Cardiac muscle cell (in vitro differentiated cells and primary cell): ENCODE measurements at regions not wholly inside any gene's neighbourhood (a gene's known extent, or its start where the extent isn't known, plus 50 kb on each side); places are given as distances from the start of the nearest gene placed in this dataset.

Source experiments
- DNase-seq, 2 donors: peaks; one replicate each; pipeline versions ENCODE4 v3.0.0 to v3.0.0-alpha.2; 2010 to 2017; ENCODE audit warnings: low read depth in 1 of 2, low spot score in 1 of 2
- H3K27ac ChIP-seq: fragments of 200-600 bp; sonication (generic); 2 replicates; pipeline ENCODE4 v1.5.1; 2016
- H3K27me3 ChIP-seq: fragments of 200-600 bp; sonication (generic); 2 replicates; pipeline ENCODE4 v1.6.0; 2016; ENCODE audit warnings: control low read depth
- H3K36me3 ChIP-seq: fragments of 200-600 bp; sonication (generic); 2 replicates; pipeline ENCODE4 v1.5.1; 2016; ENCODE audit warnings: control low read depth
- H3K4me1 ChIP-seq: fragments of 200-600 bp; sonication (generic); 2 replicates; pipeline ENCODE4 v1.8.1; 2017; ENCODE audit warnings: low read depth, mild to moderate bottlenecking, mixed run types
- H3K4me3 ChIP-seq: fragments of 200-600 bp; sonication (generic); 2 replicates; pipeline ENCODE4 v1.5.1; 2016; ENCODE audit warnings: mild to moderate bottlenecking
- H3K9me3 ChIP-seq: fragments of 200-600 bp; sonication (generic); 2 replicates; pipeline ENCODE4 v1.5.1; 2017; ENCODE audit warnings: low read depth, mild to moderate bottlenecking, control low read depth
- TF ChIP-seq, protein P1 (sequence below): IDR thresholded peaks from 2 replicates; pipeline ENCODE4 v1.5.1; 2012; ENCODE audit warnings: low read depth, mild to moderate bottlenecking, low read length

DNA sequence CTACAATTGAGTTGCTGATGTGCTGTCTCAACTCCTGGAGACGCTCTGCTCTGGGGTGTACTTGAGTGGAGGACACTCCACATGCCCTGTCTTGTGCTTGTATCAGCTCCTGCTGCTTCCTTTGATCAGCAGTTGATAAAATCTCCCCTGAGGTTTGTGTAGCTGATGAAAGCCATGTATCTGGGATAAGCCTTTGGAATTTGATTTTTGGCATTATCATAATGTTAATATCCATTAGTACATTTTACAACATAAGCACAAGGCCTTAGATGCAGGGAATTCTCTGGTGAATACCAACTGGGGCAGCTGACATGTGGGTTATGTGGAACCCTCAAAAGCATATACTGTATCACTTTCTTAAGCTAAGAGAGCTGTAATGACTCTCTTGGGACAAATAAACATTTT is 222.7 kb upstream of the ITGA4 start:
- TF ChIP-seq, protein P1, sequence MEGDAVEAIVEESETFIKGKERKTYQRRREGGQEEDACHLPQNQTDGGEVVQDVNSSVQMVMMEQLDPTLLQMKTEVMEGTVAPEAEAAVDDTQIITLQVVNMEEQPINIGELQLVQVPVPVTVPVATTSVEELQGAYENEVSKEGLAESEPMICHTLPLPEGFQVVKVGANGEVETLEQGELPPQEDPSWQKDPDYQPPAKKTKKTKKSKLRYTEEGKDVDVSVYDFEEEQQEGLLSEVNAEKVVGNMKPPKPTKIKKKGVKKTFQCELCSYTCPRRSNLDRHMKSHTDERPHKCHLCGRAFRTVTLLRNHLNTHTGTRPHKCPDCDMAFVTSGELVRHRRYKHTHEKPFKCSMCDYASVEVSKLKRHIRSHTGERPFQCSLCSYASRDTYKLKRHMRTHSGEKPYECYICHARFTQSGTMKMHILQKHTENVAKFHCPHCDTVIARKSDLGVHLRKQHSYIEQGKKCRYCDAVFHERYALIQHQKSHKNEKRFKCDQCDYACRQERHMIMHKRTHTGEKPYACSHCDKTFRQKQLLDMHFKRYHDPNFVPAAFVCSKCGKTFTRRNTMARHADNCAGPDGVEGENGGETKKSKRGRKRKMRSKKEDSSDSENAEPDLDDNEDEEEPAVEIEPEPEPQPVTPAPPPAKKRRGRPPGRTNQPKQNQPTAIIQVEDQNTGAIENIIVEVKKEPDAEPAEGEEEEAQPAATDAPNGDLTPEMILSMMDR, result no peak
- Histone ChIP-seq H3K36me3 (no peaks in the 10 kb centered on the region), H3K27me3 (no peaks in the 10 kb centered on the region), H3K27ac (no peak overlapping the region), H3K4me1 (peaks cover 10% of the 10 kb centered on the region), H3K9me3 (no peaks in the 10 kb centered on the region), H3K4me3 (no peak overlapping the region)
- DNase-seq, result peak in 1 of 2 donors; percentile 12

- H3K4me1 ChIP-seq, result peaks cover 10% of the 10 kb centered on the region
- no peak overlapping the region for H3K27ac ChIP-seq
- no peaks in the 10 kb centered on the region for H3K36me3 ChIP-seq
- DNase-seq, result no peak
- no peaks in the 10 kb centered on the region for H3K9me3 ChIP-seq
- no peaks in the 10 kb centered on the region for H3K27me3 ChIP-seq
- TF ChIP-seq, protein P1, result no peak
- no peak overlapping the region for H3K4me3 ChIP-seq
These were observed 222.2 kb upstream of the ITGA4 start for GRCh38 chr2:181235011-181235410.

DNA sequence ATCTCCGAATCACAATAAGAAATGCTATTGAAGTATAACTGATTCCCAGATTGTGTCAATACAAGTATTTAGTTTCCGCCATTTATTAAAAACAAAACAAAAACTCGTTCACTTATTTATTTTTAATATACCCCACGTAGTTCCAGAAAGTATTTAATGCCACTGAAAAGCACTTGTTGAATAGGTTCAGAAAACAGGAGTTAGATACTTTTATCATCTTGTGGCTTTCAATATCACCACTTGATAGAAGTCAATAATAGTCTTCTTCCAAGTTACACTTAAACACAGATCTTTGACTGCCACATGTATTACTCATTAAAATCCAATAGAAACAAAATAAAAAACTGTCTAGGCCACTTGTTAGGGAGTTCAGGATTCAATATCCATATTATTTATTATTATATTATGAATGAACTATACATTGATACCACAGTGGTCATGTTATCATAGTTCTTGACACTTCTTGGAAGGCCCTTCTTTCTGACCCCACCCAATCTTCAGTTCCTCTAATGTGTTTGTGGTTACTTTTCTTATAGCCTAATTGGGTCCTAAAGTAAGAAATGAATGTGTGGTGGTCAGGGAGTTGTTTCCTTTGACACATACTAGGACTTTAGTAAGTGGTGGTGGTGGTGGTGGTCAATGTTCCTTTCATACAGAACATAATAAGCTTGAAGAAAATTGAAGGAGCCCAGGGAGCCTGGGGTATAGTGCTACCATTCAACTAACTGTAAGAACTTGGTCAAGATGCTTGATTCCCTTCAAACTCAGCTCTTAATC is 221.3 kb upstream of the ITGA4 start:
- DNase-seq, result no peak
- no peaks in the 10 kb centered on the region for H3K9me3 ChIP-seq
- no peaks in the 10 kb centered on the region for H3K27me3 ChIP-seq
- TF ChIP-seq, protein P1, result no peak
- H3K4me1 ChIP-seq, result peaks cover 10% of the 10 kb centered on the region
- H3K4me3 ChIP-seq, result no peak overlapping the region
- no peaks in the 10 kb centered on the region for H3K36me3 ChIP-seq
- no peak overlapping the region for H3K27ac ChIP-seq

GRCh38 chr2:181239201-181239799 is 217.9 kb upstream of the ITGA4 start:
- DNase-seq, result peak in 1 of 2 donors; percentile 4
- Histone ChIP-seq H3K9me3 (no peaks in the 10 kb centered on the region), H3K27ac (no peak overlapping the region), H3K4me3 (no peak overlapping the region), H3K4me1 (peaks cover 3% of the 10 kb centered on the region), H3K27me3 (no peaks in the 10 kb centered on the region), H3K36me3 (no peaks in the 10 kb centered on the region)
- TF ChIP-seq, protein P1, result no peak

DNA sequence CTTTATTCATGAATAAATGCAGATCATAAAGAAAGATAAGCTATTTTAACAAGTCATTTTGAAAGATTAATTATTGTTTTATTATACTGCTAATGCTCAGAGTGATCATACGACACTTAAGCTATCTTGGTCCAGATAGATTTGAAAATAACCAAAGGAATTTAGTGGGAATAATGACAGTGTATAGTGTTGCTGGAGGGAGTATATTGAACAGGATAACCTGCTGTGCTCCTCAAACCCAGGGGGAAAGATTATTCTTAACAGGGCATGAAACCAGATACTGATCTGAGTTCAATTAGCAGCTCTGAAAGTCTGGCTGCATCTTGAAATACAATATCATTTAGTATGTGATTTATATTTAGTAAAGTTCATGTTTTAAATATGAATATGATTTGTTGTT is 216.3 kb upstream of the ITGA4 start:
- no peaks in the 10 kb centered on the region for H3K9me3 ChIP-seq
- DNase-seq, result no peak
- TF ChIP-seq, protein P1, result no peak
- H3K4me1 ChIP-seq, result no peaks in the 10 kb centered on the region
- no peaks in the 10 kb centered on the region for H3K27me3 ChIP-seq
- no peaks in the 10 kb centered on the region for H3K36me3 ChIP-seq
- no peak overlapping the region for H3K27ac ChIP-seq
- no peak overlapping the region for H3K4me3 ChIP-seq
